Transverse colon (tissue), 4 donors: ENCODE measurements at regions not wholly inside any gene's neighbourhood (a gene's known extent, or its start where the extent isn't known, plus 50 kb on each side); places are given as distances from the start of the nearest gene placed in this dataset.

Source experiments
- DNase-seq: peaks from one replicate; pipeline ENCODE4 v3.0.0-alpha.2; 2019
- H3K27ac ChIP-seq, 4 donors: fragments of 200-600 bp; sonication (generic); 2 replicates each; pipeline ENCODE4 v1.5.1; 2016 to 2018; ENCODE audit warnings: inconsistent platforms in 4 of 4
- H3K27me3 ChIP-seq: fragments of 200-600 bp; sonication (generic); 2 replicates; pipeline ENCODE4 v1.5.1; 2017; ENCODE audit warnings: inconsistent platforms
- H3K36me3 ChIP-seq, 4 donors: fragments of 200-600 bp; sonication (generic); 2 replicates each; pipeline ENCODE4 v1.5.1; 2017 to 2019; ENCODE audit warnings: inconsistent platforms in 4 of 4
- H3K4me1 ChIP-seq, 4 donors: fragments of 200-600 bp; sonication (generic); 2 replicates each; pipeline ENCODE4 v1.5.1; 2017 to 2020; ENCODE audit warnings: inconsistent platforms in 4 of 4
- H3K4me3 ChIP-seq, 4 donors: fragments of 200-600 bp; sonication (generic); 1 replicate in 1 of 4; 2 replicates in 3 of 4; pipeline versions ENCODE4 v1.5.1 to v1.6.1; 2017 to 2019; ENCODE audit warnings: inconsistent platforms in 4 of 4
- H3K9me3 ChIP-seq, 2 donors: fragments of 200-600 bp; sonication (generic); 2 replicates each; pipeline ENCODE4 v1.5.1; 2017 to 2019; ENCODE audit warnings: inconsistent platforms in 2 of 2
- EP300 ChIP-seq: sonication (generic); formaldehyde crosslinking; IDR thresholded peaks from one replicate; pipeline ENCODE4 v1.6.1; 2017; ENCODE audit warnings: antibody characterized with exemption, low read depth
- POLR2A ChIP-seq: fragments of 450-650 bp; IDR thresholded peaks from one replicate; pipeline ENCODE4 v1.6.1; 2016; ENCODE audit warnings: antibody characterized with exemption, mild to moderate bottlenecking, moderate library complexity
- POLR2AphosphoS5 ChIP-seq, 3 donors: sonication (generic); formaldehyde crosslinking; IDR thresholded peaks; one replicate each; pipeline ENCODE4 v1.6.1; 2016; ENCODE audit warnings: antibody characterized with exemption in 3 of 3
- WGBS, 2 donors: methylation state at CpG; one replicate each; pipeline ENCODE4 v1.1.5; 2018; ENCODE audit warnings: low coverage in 1 of 2; 5-methylcytosine and 5-hydroxymethylcytosine counted together
- in situ Hi-C, 4 donors: fragments of 200-750 bp; cut with MboI; loops; one replicate each; pipeline versions ENCODE4 v1.15.0 to v1.15.1; 2017; ENCODE audit warnings: low sequenced_read_pairs in 3 of 4, low pct_ligation_motif_present in 1 of 4, low pct_unique_long_range_greater_than_20kb in 1 of 4
- intact Hi-C: fragments of 100-400 bp; cut with DNase I; formaldehyde crosslinking; loops from one replicate; pipeline ENCODE4 v1.15.1; 2023; ENCODE audit warnings: low total_unique reads
- TF ChIP-seq, protein P1 (sequence below), 5 experiments: fragments of 200-600 bp in 3 of 5; fragments of 450-650 bp in 2 of 5; sonication (generic) in 3 of 5; IDR thresholded peaks; 1 replicate in 2 of 5; 2 replicates in 3 of 5; pipeline ENCODE4 v1.5.1; 2016 to 2017; ENCODE audit warnings: antibody characterized with exemption in 5 of 5, inconsistent platforms in 3 of 5, mild to moderate bottlenecking in 2 of 5, moderate library complexity in 1 of 5

DNA sequence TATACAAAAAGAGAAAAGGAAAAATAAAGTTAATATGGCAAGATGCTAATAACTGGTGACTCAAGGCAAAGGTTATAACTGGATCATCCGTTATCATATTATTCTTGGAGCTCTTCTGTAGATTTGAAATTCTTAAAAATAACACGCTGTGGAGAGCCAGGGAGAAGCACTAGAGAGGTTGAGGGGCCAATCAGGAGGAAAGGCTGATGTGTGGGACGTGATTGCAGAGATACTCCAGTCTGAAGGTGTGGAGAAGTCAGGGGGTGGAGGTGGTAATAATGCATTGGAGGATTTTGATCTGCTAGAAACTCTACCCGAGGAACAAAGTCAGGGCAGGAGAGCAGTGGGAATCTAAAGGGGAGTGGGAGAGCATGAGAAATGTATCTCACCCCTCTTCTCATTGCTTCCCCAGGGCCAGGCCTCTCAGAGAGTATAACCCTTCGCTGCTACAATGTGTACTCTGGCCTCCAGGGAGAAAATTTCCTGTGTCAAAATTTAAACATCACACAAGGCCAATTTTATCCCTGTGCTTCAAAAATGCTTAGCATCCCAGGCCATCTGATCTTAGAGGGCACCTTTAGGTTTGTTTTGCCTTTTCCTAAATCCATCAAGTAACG, 211.5 kb upstream of the SEMA6D start:
- intact Hi-C loops (no loop called here), in situ Hi-C loops (no loop called here)
- H3K4me3 ChIP-seq, result no peak overlapping the region
- H3K27me3 ChIP-seq, result no peaks in the 10 kb centered on the region
- H3K27ac ChIP-seq, result no peak overlapping the region
- H3K36me3 ChIP-seq, result no peaks in the 10 kb centered on the region
- TF ChIP-seq POLR2A (no peak), POLR2AphosphoS5 (IDR thresholded peaks at IDR 0.05) (no peak), EP300 (no peak)
- TF ChIP-seq, protein P1, sequence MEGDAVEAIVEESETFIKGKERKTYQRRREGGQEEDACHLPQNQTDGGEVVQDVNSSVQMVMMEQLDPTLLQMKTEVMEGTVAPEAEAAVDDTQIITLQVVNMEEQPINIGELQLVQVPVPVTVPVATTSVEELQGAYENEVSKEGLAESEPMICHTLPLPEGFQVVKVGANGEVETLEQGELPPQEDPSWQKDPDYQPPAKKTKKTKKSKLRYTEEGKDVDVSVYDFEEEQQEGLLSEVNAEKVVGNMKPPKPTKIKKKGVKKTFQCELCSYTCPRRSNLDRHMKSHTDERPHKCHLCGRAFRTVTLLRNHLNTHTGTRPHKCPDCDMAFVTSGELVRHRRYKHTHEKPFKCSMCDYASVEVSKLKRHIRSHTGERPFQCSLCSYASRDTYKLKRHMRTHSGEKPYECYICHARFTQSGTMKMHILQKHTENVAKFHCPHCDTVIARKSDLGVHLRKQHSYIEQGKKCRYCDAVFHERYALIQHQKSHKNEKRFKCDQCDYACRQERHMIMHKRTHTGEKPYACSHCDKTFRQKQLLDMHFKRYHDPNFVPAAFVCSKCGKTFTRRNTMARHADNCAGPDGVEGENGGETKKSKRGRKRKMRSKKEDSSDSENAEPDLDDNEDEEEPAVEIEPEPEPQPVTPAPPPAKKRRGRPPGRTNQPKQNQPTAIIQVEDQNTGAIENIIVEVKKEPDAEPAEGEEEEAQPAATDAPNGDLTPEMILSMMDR (IDR thresholded peaks at IDR 0.05), result no peak
- no peaks in the 10 kb centered on the region for H3K9me3 ChIP-seq
- 76 to 80% methylated on average over 5 to 6 of the region's 6 CpGs for WGBS, 2 donors
- peaks cover 0 to 6% (median 0%) of the 10 kb centered on the region in 4 donors for H3K4me1 ChIP-seq
- DNase-seq, result no peak

DNA sequence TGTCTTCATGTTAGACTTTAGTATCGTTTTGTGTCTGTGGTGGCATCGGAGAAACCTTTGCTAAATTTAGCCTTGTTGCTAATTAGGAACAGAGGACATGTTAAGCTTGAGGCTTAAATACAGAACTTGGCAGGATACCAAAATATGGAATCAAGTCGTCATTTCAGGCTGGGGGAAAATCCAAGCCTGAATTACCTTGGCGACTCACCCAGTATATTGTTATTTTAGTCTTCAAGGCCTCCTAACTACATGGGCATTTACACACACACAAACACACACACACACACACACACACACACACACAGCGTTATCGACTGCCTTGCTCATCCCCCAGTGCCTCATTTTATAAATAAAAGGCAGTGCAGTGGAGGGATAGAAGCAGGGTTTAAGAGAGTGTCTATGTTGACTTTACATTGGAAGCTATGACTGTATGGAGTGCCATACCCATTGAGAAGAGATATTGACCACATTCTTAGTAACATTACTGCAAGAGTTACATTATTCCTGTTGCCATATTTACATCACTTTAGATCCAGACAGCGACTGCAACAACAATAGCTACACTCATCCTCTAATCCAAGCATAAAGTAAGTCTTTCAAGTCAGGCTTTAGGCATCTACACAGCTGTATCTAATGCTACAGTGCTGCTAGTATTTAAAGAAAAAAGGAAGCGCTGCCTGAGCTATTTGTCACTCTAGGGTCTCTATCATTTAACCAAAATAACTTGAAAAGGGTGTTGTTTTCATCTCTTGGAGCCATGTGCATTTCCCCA, 210.8 kb upstream of the SEMA6D start:
- TF ChIP-seq POLR2AphosphoS5 (IDR thresholded peaks at IDR 0.05), result no peak
- TF ChIP-seq, protein P1 (IDR thresholded peaks at IDR 0.05), result no peak
- TF ChIP-seq EP300, result no peak
- no peak for TF ChIP-seq POLR2A
- H3K27me3 ChIP-seq, result no peaks in the 10 kb centered on the region
- H3K36me3 ChIP-seq, result no peaks in the 10 kb centered on the region
- 62 to 63% methylated on average over 7 to 8 of the region's 8 CpGs for WGBS, 2 donors
- H3K4me3 ChIP-seq, result no peak overlapping the region
- no peak for DNase-seq
- H3K27ac ChIP-seq, result no peak overlapping the region
- in situ Hi-C loops, result no loop called here
- intact Hi-C loops, result no loop called here
- H3K4me1 ChIP-seq, result no peaks in the 10 kb centered on the region
- H3K9me3 ChIP-seq, result no peaks in the 10 kb centered on the region

- in situ Hi-C loops, result no loop called here
- 90 to 100% methylated on average over 3 to 6 of the region's 6 CpGs for WGBS, 2 donors
- no peak for DNase-seq
- Histone ChIP-seq H3K4me3 (no peak overlapping the region), H3K27ac (no peak overlapping the region), H3K27me3 (no peaks in the 10 kb centered on the region), H3K9me3 (no peaks in the 10 kb centered on the region), H3K4me1 (no peaks in the 10 kb centered on the region), H3K36me3 (no peaks in the 10 kb centered on the region)
- intact Hi-C loops, result no loop called here
- TF ChIP-seq POLR2AphosphoS5 (IDR thresholded peaks at IDR 0.05) (no peak), EP300 (no peak), POLR2A (no peak)
- TF ChIP-seq, protein P1 (IDR thresholded peaks at IDR 0.05), result no peak
Measured at GRCh38 chr15:47507221-47507985, 209.9 kb upstream of the SEMA6D start.

GRCh38 chr15:47511261-47511660, 206.0 kb upstream of the SEMA6D start:
- H3K36me3 ChIP-seq, result no peaks in the 10 kb centered on the region
- no peak overlapping the region for H3K4me3 ChIP-seq
- H3K9me3 ChIP-seq, result no peaks in the 10 kb centered on the region
- in situ Hi-C loops (no loop called here), intact Hi-C loops (no loop called here)
- no peak for TF ChIP-seq EP300
- TF ChIP-seq, protein P1 (IDR thresholded peaks at IDR 0.05), result no peak
- TF ChIP-seq POLR2A, result no peak
- TF ChIP-seq POLR2AphosphoS5 (IDR thresholded peaks at IDR 0.05), result no peak
- no peak overlapping the region for H3K27ac ChIP-seq
- no peaks in the 10 kb centered on the region for H3K27me3 ChIP-seq
- H3K4me1 ChIP-seq, result no peaks in the 10 kb centered on the region
- no peak for DNase-seq
- WGBS, 2 donors, result 95 to 100% methylated on average over 1 of the region's 1 CpG
